ENCODE measurements at regions not wholly inside any gene's neighbourhood (a gene's known extent, or its start where the extent isn't known, plus 50 kb on each side); places are given as distances from the start of the nearest gene placed in this dataset.

GRCh38 chr2:159859583-159859982 is 61.6 kb upstream of the CD302 start:
- Histone ChIP-seq H3K4me1 (no peaks in the 10 kb centered on the region), H3K36me3 (peaks cover 42% of the 10 kb centered on the region)

DNA sequence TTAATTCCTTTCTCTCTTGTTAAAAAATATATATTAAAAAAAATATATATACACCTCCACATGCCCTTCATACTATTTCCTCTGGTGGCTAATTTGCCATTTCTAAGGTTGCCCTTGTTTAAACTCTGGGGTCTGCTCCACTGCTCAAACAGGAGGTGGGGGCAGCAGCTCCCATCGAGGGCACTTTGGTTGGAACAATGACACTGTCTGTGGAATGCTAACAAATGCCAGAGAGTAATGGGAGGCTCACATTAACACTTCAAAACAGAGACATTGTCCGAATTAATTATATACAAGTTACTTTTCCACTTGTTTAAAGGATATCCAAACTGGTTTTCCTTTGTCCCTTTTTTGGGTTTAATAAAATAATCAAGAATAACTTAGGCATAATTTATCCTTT is 58.8 kb upstream of the CD302 start:
- Histone ChIP-seq H3K4me1 (no peaks in the 10 kb centered on the region), H3K27me3 (no peaks in the 10 kb centered on the region; the same call in 1 of the 2 replicates), H3K27ac (no peak overlapping the region), H3K9me3 (no peaks in the 10 kb centered on the region), H3K4me2 (no peak overlapping the region), H3K4me3 (no peak overlapping the region), H3K9ac (no peak overlapping the region), H4K20me1 (no peaks in the 10 kb centered on the region), H3K36me3 (peaks cover 41% of the 10 kb centered on the region)
- TF ChIP-seq Cebpa-rat (IDR thresholded peaks at IDR 0.05), result no peak

More at GRCh38 chr2:159859583-159859982, 61.6 kb upstream of the CD302 start:
- H3K9ac ChIP-seq, result no peak overlapping the region
- H3K27me3 ChIP-seq, result no peaks in the 10 kb centered on the region; the same call in 1 of the 2 replicates
- no peaks in the 10 kb centered on the region for H4K20me1 ChIP-seq
- no peak overlapping the region for H3K27ac ChIP-seq
- H3K4me3 ChIP-seq, result no peak overlapping the region
- no peak overlapping the region for H3K4me2 ChIP-seq
- TF ChIP-seq Cebpa-rat (IDR thresholded peaks at IDR 0.05), result no peak
- H3K9me3 ChIP-seq, result peaks cover 7% of the 10 kb centered on the region; the same call in 1 of the 2 replicates

- Histone ChIP-seq H3K27me3 (no peaks in the 10 kb centered on the region; the same call in 1 of the 2 replicates), H4K20me1 (no peaks in the 10 kb centered on the region), H3K27ac (no peak overlapping the region), H3K4me2 (no peak overlapping the region), H3K9me3 (no peaks in the 10 kb centered on the region), H3K4me1 (no peaks in the 10 kb centered on the region), H3K36me3 (peaks cover 49% of the 10 kb centered on the region), H3K4me3 (no peak overlapping the region), H3K9ac (no peak overlapping the region)
- TF ChIP-seq Cebpa-rat (IDR thresholded peaks at IDR 0.05), result no peak
Observed at GRCh38 chr2:159855557-159856061, 57.6 kb upstream of the CD302 start.

DNA sequence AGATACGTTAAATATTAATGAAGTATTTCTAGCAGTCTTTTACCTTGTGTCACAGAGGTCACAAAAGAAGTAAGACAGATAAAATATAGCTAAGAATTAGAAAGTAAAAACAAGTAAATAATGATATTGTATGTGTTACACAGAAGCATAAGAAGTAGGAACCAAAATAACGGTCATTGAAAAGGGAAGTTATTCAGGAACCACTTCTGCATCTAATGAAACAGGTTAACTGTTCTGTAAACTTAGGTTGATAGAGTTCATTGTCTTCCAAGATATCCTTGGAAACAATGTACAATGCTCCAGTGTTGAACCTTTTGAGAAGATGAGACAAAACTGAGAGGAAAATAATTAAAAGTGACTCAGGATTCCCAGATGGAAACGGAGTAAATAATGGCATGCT is 57.1 kb upstream of the CD302 start:
- Histone ChIP-seq H3K9me3 (no peaks in the 10 kb centered on the region), H3K9ac (no peak overlapping the region), H3K4me2 (no peak overlapping the region), H3K27ac (no peak overlapping the region), H3K27me3 (no peaks in the 10 kb centered on the region; the same call in 1 of the 2 replicates), H3K4me3 (no peak overlapping the region), H3K4me1 (no peaks in the 10 kb centered on the region), H4K20me1 (no peaks in the 10 kb centered on the region), H3K36me3 (peaks cover 48% of the 10 kb centered on the region)
- no peak for TF ChIP-seq Cebpa-rat (IDR thresholded peaks at IDR 0.05)

DNA sequence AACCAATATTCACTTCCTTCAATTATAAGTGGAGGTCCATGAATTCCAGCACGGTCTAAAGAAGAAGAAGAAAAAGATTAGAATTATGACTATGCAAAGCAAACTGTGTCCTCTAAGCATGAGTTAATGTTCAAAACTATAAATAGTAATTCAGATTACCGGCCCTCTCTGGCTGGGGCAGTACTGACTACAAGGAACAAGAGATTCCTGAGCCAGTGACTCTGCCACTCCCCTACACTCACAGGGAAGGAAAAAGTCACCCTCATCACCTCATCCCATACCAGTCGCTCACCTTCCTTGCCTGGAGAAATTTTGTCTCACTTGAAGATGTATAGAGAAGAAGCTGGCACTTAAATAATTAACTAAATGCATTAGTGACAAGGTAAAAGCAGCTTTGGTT is 56.5 kb upstream of the CD302 start:
- Histone ChIP-seq H3K36me3 (peaks cover 47% of the 10 kb centered on the region), H3K27ac (no peak overlapping the region)
- no peak for TF ChIP-seq Cebpa-rat (IDR thresholded peaks at IDR 0.05)

DNA sequence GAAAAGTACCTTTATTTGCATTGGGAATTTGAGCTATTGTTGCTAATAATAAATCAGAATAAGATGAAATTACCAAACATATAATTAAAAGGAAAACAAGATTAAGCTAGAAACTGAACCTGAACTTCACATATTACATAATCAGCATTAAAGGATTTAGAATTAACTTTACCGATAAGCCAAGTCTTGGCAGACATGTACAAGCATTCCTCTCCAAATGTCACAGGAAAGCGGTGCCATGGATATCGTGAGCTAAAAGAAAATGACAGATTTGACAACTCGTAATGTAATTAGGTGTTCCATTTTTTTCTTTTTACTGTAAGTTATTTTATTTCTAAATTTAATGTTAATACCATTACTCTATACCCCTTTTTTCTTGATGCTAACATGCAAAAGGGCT is 55.1 kb upstream of the CD302 start:
- Histone ChIP-seq H3K4me2 (no peak overlapping the region), H3K9ac (no peak overlapping the region), H3K27me3 (no peaks in the 10 kb centered on the region), H3K9me3 (no peaks in the 10 kb centered on the region), H3K27ac (no peak overlapping the region), H3K36me3 (peaks cover 53% of the 10 kb centered on the region), H4K20me1 (no peaks in the 10 kb centered on the region), H3K4me3 (no peak overlapping the region), H3K4me1 (no peaks in the 10 kb centered on the region)
- TF ChIP-seq Cebpa-rat (IDR thresholded peaks at IDR 0.05), result no peak

More for the DNA sequence above, 56.5 kb upstream of the CD302 start:
- Histone ChIP-seq H3K4me1 (no peaks in the 10 kb centered on the region), H3K9ac (no peak overlapping the region), H3K27me3 (no peaks in the 10 kb centered on the region), H4K20me1 (no peaks in the 10 kb centered on the region), H3K9me3 (no peaks in the 10 kb centered on the region), H3K4me3 (no peak overlapping the region), H3K4me2 (no peak overlapping the region)

DNA sequence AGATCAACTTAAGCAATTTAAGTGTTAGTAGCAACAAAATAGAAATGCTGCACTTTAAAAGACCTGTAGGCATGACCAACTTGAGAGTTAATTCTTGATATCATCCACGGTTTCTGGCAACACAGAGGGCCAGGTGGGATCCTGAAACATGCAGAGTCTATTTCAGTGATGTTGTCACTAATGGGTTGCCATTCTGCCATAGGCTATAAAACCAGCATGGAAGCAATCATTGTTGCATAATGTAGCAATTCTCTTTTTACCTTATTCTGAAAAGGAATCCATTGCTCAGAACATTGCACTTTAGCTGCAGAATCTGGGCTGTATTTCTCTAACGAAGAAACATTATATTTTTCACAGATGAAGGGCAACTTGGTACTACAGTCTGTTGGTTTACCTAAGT is 53.9 kb upstream of the CD302 start:
- H4K20me1 ChIP-seq, result no peaks in the 10 kb centered on the region
- peaks cover 60% of the 10 kb centered on the region for H3K36me3 ChIP-seq
- H3K4me2 ChIP-seq, result no peak overlapping the region
- H3K9ac ChIP-seq, result no peak overlapping the region
- no peak for TF ChIP-seq Cebpa-rat (IDR thresholded peaks at IDR 0.05)
- no peak overlapping the region for H3K4me3 ChIP-seq
- H3K4me1 ChIP-seq, result no peaks in the 10 kb centered on the region
- no peaks in the 10 kb centered on the region for H3K27me3 ChIP-seq
- no peaks in the 10 kb centered on the region for H3K9me3 ChIP-seq
- no peak overlapping the region for H3K27ac ChIP-seq

DNA sequence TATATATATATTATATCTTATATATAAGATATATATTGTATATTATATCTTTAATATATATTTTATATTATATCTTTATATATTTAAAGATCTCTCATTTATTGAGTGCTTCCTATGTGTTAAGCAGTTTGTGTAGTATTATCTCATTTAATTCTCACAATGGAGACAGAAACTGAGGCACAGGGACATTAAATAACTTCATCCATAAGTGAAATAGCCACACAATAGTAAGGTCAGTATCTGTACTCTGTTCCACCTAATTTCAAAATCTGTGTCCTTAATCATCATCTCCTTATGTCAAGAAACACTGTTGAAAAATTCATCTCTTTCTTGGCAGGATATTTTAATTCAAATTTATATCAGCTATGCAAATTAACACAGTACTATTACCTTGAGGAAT is 52.8 kb upstream of the CD302 start:
- no peak for TF ChIP-seq Cebpa-rat (IDR thresholded peaks at IDR 0.05)
- Histone ChIP-seq H3K27ac (no peak overlapping the region), H3K4me2 (no peak overlapping the region), H3K9me3 (no peaks in the 10 kb centered on the region), H3K4me3 (no peak overlapping the region), H3K4me1 (no peaks in the 10 kb centered on the region), H3K27me3 (no peaks in the 10 kb centered on the region), H3K36me3 (peaks cover 67% of the 10 kb centered on the region), H3K9ac (no peak overlapping the region), H4K20me1 (no peaks in the 10 kb centered on the region)

- Histone ChIP-seq H3K36me3 (peaks cover 53% of the 10 kb centered on the region), H3K27ac (no peak overlapping the region), H3K9me3 (no peaks in the 10 kb centered on the region), H3K4me2 (no peak overlapping the region), H3K4me1 (no peaks in the 10 kb centered on the region), H3K27me3 (no peaks in the 10 kb centered on the region), H4K20me1 (no peaks in the 10 kb centered on the region), H3K9ac (no peak overlapping the region), H3K4me3 (no peak overlapping the region)
- no peak for TF ChIP-seq Cebpa-rat (IDR thresholded peaks at IDR 0.05)
Observed at GRCh38 chr2:159849160-159849813, 51.3 kb upstream of the CD302 start.
